ENCODE measurements at regions not wholly inside any gene's neighbourhood (a gene's known extent, or its start where the extent isn't known, plus 50 kb on each side); places are given as distances from the start of the nearest gene placed in this dataset.

GRCh38 chr3:154708554-154708953, 278.6 kb upstream of the GPR149 start:
- TF ChIP-seq, protein P1, sequence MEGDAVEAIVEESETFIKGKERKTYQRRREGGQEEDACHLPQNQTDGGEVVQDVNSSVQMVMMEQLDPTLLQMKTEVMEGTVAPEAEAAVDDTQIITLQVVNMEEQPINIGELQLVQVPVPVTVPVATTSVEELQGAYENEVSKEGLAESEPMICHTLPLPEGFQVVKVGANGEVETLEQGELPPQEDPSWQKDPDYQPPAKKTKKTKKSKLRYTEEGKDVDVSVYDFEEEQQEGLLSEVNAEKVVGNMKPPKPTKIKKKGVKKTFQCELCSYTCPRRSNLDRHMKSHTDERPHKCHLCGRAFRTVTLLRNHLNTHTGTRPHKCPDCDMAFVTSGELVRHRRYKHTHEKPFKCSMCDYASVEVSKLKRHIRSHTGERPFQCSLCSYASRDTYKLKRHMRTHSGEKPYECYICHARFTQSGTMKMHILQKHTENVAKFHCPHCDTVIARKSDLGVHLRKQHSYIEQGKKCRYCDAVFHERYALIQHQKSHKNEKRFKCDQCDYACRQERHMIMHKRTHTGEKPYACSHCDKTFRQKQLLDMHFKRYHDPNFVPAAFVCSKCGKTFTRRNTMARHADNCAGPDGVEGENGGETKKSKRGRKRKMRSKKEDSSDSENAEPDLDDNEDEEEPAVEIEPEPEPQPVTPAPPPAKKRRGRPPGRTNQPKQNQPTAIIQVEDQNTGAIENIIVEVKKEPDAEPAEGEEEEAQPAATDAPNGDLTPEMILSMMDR (IDR thresholded peaks at IDR 0.05; ENCODE audit: insufficient read depth, low read depth, low read length) = no peak
- TF ChIP-seq EZH2 (IDR thresholded peaks at IDR 0.05; ENCODE audit: insufficient read depth, low read length) = no peak

Data from astrocyte (in vitro differentiated cells and primary cell).